NB4 (cell line): ENCODE measurements at regions not wholly inside any gene's neighbourhood (a gene's known extent, or its start where the extent isn't known, plus 50 kb on each side); places are given as distances from the start of the nearest gene placed in this dataset.
A peak's percentile ranks its signal among the peaks of the same experiment; 100 is the strongest.

ENCODE experiments used
- DNase-seq: peaks from one replicate; pipeline ENCODE4 v3.0.0; 2010; ENCODE audit warnings: low read depth
- H3K4me3 ChIP-seq: one replicate; pipeline ENCODE4 v1.5.1; 2011; ENCODE audit warnings: mild to moderate bottlenecking, low read depth, low read length, moderate library complexity
- CTCF ChIP-seq: IDR thresholded peaks from one replicate; pipeline ENCODE4 v1.5.1; 2012; ENCODE audit warnings: low read depth, low read length
- MAX ChIP-seq: IDR thresholded peaks from 2 replicates; pipeline ENCODE4 v1.6.1; 2011; ENCODE audit warnings: low read depth, low read length
- MYC ChIP-seq: IDR thresholded peaks from 2 replicates; pipeline ENCODE4 v1.6.1; 2011; ENCODE audit warnings: low read depth, low read length
- POLR2A ChIP-seq: IDR thresholded peaks from 2 replicates; pipeline ENCODE4 v1.6.1; 2011; ENCODE audit warnings: mild to moderate bottlenecking; ENCODE audit not compliant: insufficient read length; ENCODE audit errors: extremely low read depth

GRCh38 chr2:226609366-226609765, 190.3 kb downstream of the IRS1 start:
- DNase-seq: peak; percentile 16

GRCh38 chr2:226608451-226608850, 191.2 kb downstream of the IRS1 start:
- no peak for DNase-seq
- TF ChIP-seq CTCF (no peak), MYC (no peak), POLR2A (no peak), MAX (no peak)

More at GRCh38 chr2:226609366-226609765, 190.3 kb downstream of the IRS1 start:
- TF ChIP-seq MAX (no peak), CTCF (no peak), POLR2A (no peak), MYC (no peak)
- H3K4me3 ChIP-seq: no peak overlapping the region

GRCh38 chr2:226607379-226607778, 192.2 kb downstream of the IRS1 start:
- no peak for DNase-seq
- no peak overlapping the region for H3K4me3 ChIP-seq
- no peak for TF ChIP-seq POLR2A
- TF ChIP-seq CTCF: no peak

More at GRCh38 chr2:226608451-226608850, 191.2 kb downstream of the IRS1 start:
- no peak overlapping the region for H3K4me3 ChIP-seq

- no peak overlapping the region for H3K4me3 ChIP-seq
- DNase-seq: no peak
- TF ChIP-seq CTCF: no peak
- TF ChIP-seq MYC: no peak
- TF ChIP-seq POLR2A: no peak
- no peak for TF ChIP-seq MAX
Observed at GRCh38 chr2:226605642-226606041, 194.0 kb downstream of the IRS1 start.

- TF ChIP-seq MAX (no peak), CTCF (no peak), MYC (no peak), POLR2A (no peak)
- no peak overlapping the region for H3K4me3 ChIP-seq
- DNase-seq: no peak
Observed at GRCh38 chr2:226603606-226604005, 196.0 kb downstream of the IRS1 start.

GRCh38 chr2:226601881-226602662, 197.5 kb downstream of the IRS1 start:
- H3K4me3 ChIP-seq: no peak overlapping the region
- no peak for DNase-seq
- TF ChIP-seq MYC: no peak
- TF ChIP-seq CTCF: no peak
- TF ChIP-seq POLR2A: no peak
- TF ChIP-seq MAX: no peak
